ENCODE measurements at regions not wholly inside any gene's neighbourhood (a gene's known extent, or its start where the extent isn't known, plus 50 kb on each side); places are given as distances from the start of the nearest gene placed in this dataset.

- Histone ChIP-seq H3K9me3 (ENCODE audit: control insufficient read depth, low read depth, low read length) (peaks cover 3% of the 10 kb centered on the region), H3K27ac (ENCODE audit: control insufficient read depth, insufficient read depth, low read length) (no peak overlapping the region), H3K9me1 (ENCODE audit: control insufficient read depth, extremely low read depth, insufficient read depth, low read length) (no peaks in the 10 kb centered on the region), H3K9ac (ENCODE audit: control insufficient read depth, extremely low read depth, insufficient read depth, low read length) (no peak overlapping the region), H3K4me3 (ENCODE audit: control insufficient read depth in 2 of 3, extremely low read depth in 1 of 3, insufficient read depth in 2 of 3, low read depth in 1 of 3, low read length in 3 of 3) (no peak overlapping the region), H3K79me2 (ENCODE audit: control insufficient read depth, insufficient read depth, low read length) (no peaks in the 10 kb centered on the region), H3K4me1 (ENCODE audit: control insufficient read depth, extremely low read depth, insufficient read depth, low read length) (no peaks in the 10 kb centered on the region), H3K27me3 (ENCODE audit: control insufficient read depth, extremely low read depth, insufficient read depth, low read length) (no peaks in the 10 kb centered on the region), H3K36me3 (ENCODE audit: control insufficient read depth in 2 of 2, extremely low read depth in 1 of 2, insufficient read depth in 2 of 2, low read length in 2 of 2) (no peaks in the 10 kb centered on the region), H4K20me1 (ENCODE audit: control insufficient read depth, extremely low read depth, insufficient read depth, low read length) (no peaks in the 10 kb centered on the region), H3K4me2 (ENCODE audit: control insufficient read depth, extremely low read depth, insufficient read depth, low read depth, low read length) (no peak overlapping the region), H2AFZ (ENCODE audit: control insufficient read depth, low read length) (no peak overlapping the region)
- DNase-seq (ENCODE audit: low read depth, low spot score), result no peak
- dilution Hi-C loops (cut with MboI; ENCODE audit: extremely low pct_ligation_motif_present, low sequenced_read_pairs), result no loop called here
- no peak for FAIRE-seq
- TF ChIP-seq EZH2 (IDR thresholded peaks at IDR 0.05; ENCODE audit: low read length) (no peak), CTCF (optimal IDR thresholded peaks at IDR 0.05 in 1 of 3, IDR thresholded peaks at IDR 0.05 in 1 of 3, conservative IDR thresholded peaks at IDR 0.05 in 1 of 3; ENCODE audit: extremely low read depth in 1 of 3, insufficient read depth in 2 of 3, low read length in 3 of 3) (no peak)
Measured at GRCh38 chr13:86368924-86369323, 569.7 kb upstream of the SLITRK6 start.

GRCh38 chr13:86377451-86377850, 578.2 kb upstream of the SLITRK6 start:
- FAIRE-seq, result no peak

More at GRCh38 chr13:86377451-86377850, 578.2 kb upstream of the SLITRK6 start:
- no peaks in the 10 kb centered on the region for H3K4me1 ChIP-seq (ENCODE audit: control insufficient read depth, extremely low read depth, insufficient read depth, low read length)
- no peaks in the 10 kb centered on the region for H3K9me1 ChIP-seq (ENCODE audit: control insufficient read depth, extremely low read depth, insufficient read depth, low read length)
- H3K79me2 ChIP-seq (ENCODE audit: control insufficient read depth, insufficient read depth, low read length), result no peaks in the 10 kb centered on the region
- no peak overlapping the region for H3K27ac ChIP-seq (ENCODE audit: control insufficient read depth, insufficient read depth, low read length)
- no peak overlapping the region for H3K9ac ChIP-seq (ENCODE audit: control insufficient read depth, extremely low read depth, insufficient read depth, low read length)
- DNase-seq (ENCODE audit: low read depth, low spot score), result no peak
- no peak overlapping the region for H2AFZ ChIP-seq (ENCODE audit: control insufficient read depth, low read length)
- dilution Hi-C loops (cut with MboI; ENCODE audit: extremely low pct_ligation_motif_present, low sequenced_read_pairs), result no loop called here
- no peaks in the 10 kb centered on the region for H3K27me3 ChIP-seq (ENCODE audit: control insufficient read depth, extremely low read depth, insufficient read depth, low read length)
- TF ChIP-seq CTCF (optimal IDR thresholded peaks at IDR 0.05 in 1 of 3, IDR thresholded peaks at IDR 0.05 in 1 of 3, conservative IDR thresholded peaks at IDR 0.05 in 1 of 3; ENCODE audit: extremely low read depth in 1 of 3, insufficient read depth in 2 of 3, low read length in 3 of 3) (no peak), EZH2 (IDR thresholded peaks at IDR 0.05; ENCODE audit: low read length) (no peak)
- no peak overlapping the region for H3K4me2 ChIP-seq (ENCODE audit: control insufficient read depth, extremely low read depth, insufficient read depth, low read depth, low read length)
- no peak overlapping the region for H3K4me3 ChIP-seq (ENCODE audit: control insufficient read depth in 2 of 3, extremely low read depth in 1 of 3, insufficient read depth in 2 of 3, low read depth in 1 of 3, low read length in 3 of 3)
- no peaks in the 10 kb centered on the region for H3K36me3 ChIP-seq (ENCODE audit: control insufficient read depth in 2 of 2, extremely low read depth in 1 of 2, insufficient read depth in 2 of 2, low read length in 2 of 2)
- no peaks in the 10 kb centered on the region for H3K9me3 ChIP-seq (ENCODE audit: control insufficient read depth, low read depth, low read length)
- H4K20me1 ChIP-seq (ENCODE audit: control insufficient read depth, extremely low read depth, insufficient read depth, low read length), result no peaks in the 10 kb centered on the region
